DMS 273 (cell line): ENCODE measurements at regions not wholly inside any gene's neighbourhood (a gene's known extent, or its start where the extent isn't known, plus 50 kb on each side); places are given as distances from the start of the nearest gene placed in this dataset.

Experiments used
- DNase-seq: peaks from one replicate; lab custom pipeline; 2025; ENCODE audit not compliant: unreplicated experiment; lab: John Stamatoyannopoulos, UW

DNA sequence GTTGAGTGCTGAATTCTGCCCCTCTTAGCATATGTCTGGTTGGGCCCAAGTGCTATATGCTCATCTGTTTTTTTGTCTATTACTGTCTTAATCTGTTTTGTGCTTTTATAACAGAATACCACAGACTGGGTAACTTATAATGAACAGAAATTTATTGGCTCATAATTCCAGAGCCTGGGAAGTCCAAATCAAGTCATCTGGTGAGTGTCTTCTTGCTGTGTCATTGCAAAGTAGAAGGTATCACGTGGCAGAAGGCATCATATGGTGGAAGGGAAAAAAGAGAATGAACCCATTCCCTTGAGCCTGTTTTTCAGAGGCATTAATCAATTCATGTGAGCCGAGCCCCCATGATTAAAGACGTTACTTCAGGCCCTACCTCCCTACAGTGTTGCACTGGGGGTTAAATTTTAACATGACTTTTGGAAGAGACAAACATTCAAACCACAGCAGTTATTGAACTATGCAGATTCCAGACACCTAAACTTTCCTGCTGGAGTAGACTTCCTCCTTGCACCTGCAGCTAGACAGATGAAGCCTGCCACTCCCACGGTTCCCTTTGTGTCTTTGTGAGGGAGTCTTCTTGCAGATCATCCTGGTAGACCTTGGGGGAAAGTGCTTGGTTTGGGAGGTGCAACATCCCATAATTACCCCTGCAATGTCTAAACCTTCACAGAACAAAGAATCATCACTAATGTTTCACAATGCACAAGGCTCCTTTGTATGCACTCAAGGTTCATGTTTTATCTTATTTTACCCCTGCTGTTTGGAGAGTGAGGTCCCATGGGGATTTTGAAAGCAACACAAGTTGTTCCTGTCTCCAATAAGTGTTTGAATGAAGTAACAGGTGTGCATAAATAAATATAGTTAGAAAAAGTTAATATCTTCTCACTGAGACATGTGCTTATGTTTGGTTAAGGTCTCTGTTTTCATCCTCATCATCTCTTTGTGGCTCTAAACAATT lies 64.7 kb upstream of the XCR1 start:
- DNase-seq, result no peak

GRCh38 chr3:46091046-46091445 lies 63.8 kb upstream of the XCR1 start:
- no peak for DNase-seq

DNA sequence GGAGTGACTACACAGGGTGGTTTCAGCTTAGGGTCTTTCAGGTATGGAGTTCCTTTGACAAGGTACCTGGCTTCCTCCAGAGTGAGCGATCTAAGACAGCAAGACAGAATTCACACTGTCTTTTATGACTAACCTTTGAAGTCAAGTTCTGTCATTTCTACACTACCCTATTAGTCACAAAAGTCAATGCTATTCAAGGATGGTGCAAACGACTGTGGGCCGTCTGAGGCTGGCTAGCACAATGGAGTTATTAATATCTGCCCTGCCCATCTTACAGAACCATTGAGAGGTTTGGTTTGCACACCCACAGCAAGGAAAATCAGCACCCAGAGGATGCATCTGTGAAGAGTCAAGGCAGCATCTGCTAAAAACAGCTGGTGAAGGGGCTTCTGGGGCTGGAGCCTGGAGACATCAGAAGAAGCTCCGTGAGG lies 62.9 kb upstream of the XCR1 start:
- no peak for DNase-seq

DNA sequence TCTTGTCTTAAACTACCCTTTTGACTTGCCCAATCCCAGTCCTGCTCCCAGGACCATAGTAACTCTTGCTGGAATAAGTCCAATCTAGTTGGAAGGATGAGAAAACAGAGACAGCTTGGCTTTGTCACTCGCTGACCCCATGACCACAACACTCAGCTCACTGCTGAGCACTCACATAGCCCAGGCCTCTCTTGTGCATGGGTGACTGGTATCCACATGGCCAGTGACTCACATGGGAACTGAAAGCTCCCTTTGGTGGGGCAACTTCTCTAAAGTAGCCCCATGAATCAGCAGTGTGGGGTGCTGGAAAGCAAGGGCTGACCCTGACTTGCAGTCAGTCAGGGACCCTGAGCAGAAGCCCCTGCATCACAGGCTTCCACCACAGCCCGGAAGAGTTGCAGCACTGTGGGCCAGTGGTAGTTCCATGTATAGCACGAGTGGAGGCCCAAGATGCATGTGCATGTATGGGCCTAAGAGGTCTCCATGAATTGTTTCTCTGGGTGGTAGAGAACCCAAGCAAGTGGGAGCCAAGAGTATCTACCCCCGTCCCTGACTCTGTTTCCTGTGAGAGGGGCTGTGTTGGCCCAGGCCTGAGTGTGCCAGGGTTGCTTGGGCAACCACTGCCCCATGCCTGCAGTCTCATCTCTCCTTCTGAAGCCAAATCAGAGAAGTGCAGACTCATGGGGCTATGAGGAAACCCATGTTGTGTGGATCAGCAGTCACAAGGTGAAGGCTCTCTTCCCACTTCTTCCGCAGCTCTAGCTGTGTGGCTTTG lies 62.1 kb upstream of the XCR1 start:
- DNase-seq, result no peak

GRCh38 chr3:46087871-46088270 lies 60.6 kb upstream of the XCR1 start:
- peak; percentile 38 for DNase-seq

GRCh38 chr3:46086986-46087385 lies 59.7 kb upstream of the XCR1 start:
- no peak for DNase-seq

GRCh38 chr3:46086083-46086437 lies 58.8 kb upstream of the XCR1 start:
- no peak for DNase-seq

DNA sequence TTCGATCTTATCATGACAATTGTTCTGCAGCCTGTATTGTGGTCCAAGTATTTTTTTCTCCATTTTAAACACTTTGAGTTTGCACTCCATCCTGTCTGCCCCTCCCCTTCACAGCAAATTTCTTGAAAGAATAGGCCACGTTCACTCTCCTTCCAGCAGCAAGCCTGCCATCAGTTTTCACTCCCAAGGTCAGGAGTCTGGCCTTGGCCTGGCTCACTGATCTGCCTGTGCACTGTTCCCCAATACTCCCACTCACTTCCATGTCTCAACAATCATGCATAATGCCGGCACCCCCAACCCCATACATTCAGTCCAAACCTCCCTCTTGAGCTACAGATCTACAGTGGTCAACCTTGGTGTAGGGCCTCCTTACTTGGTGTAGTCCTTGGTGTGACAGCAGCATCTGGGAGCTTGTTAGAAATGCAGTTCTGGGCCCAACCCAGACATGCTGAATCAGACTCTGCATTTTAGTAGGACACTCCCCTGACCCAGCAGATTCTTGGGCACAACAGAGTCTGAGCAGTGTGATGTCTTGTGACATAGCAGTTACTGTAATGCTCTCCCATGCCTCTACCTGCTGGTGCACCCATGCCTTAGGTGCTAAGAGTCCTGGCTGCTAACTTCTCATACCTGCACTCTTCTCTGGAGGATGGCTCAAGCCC lies 58.3 kb upstream of the XCR1 start:
- no peak for DNase-seq

DNA sequence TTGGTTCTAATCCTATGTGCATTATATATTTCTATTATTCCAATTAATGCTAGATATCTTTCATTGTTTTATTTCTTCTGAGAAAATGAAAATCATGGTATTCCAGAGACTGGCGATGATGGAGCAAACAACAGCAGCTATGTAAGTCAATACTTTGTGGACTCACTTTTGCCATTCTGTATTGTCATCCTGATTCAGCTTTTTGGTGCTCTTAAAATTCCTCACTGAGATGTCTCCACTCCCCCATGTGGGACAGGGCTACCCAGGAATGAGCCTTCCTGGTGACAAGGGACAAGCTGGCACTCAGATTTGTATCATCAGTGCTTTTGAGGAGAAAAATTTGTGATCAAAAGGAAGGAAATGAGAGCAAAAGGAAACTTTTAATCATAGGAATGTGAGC lies 56.7 kb upstream of the XCR1 start:
- DNase-seq, result no peak

DNA sequence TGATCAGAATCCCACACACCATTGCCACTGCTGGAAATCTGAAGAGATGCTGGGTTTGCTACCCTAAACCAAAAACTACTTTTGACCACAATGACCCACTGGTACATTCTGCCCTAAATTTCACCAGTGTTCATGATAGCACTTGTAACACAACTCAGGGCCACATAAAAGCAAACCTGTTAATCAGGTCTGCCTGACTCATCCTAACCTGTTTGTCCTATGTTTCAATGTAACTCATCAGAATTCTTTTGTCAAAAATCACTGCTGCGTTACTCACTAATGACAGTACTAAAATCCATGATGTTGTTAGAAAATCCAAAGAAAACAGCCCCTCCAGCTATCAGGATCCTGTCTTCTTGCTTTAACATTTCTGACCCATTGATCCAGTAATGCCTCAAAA lies 55.6 kb upstream of the XCR1 start:
- no peak for DNase-seq

DNA sequence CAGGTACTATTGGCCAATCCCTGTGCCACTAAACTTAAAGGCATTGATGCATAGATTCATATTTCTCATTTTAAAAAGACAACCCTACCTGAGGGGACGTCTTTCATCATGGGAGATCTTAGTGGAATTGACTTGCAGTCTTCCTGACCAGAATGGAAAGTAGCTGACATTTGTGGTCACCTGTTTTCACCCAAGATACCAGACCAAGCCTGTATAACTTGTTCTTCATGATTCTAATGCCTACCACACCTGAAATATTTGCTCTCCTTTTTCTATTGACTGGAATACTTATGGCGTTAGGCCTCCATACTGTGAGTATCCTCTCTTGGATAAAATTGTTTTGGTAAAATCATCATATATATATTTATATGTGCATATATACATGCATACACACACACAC lies 54.7 kb upstream of the XCR1 start:
- DNase-seq, result no peak

GRCh38 chr3:46080969-46081345 lies 53.7 kb upstream of the XCR1 start:
- no peak for DNase-seq

DNA sequence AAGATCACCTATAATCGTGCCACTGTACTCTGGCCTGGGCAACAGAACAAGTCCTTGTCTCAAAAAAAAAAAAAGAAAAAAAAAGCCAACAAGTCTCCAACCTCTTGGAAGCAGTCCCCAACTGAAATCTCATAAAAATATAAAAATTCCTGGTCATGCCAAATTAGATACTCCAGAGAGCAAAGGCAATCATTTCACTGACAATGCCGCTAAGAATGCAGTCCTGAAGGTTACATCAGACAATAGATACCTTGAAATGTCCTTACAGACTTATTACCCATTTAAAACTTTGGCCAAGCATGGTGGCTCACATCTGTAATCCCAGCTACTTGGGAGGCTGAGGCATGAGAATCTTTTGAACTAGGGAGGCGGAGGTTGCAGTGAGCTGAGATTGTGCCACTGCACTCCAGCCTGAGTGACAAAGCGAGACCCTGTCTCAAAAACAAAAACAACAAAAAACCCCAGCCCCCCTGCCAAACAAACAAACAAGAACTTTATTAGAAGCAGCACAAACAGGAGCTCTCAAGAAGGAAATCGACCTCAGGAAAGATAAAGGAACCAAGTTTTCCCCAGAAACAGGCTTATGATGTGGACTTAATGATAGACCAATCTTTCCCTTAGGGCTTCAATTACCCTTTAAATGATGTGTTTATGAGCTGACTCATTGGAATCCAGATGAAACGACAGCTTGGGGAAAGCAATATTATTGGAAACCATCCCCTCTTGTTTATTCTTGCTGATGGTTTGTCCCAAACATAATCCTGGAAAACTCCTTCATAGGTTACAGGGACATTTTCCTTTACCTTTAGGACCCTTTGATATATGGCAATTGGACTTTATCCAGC lies 53.1 kb upstream of the XCR1 start:
- peak; percentile 4 for DNase-seq

GRCh38 chr3:46078712-46079400 lies 51.6 kb upstream of the XCR1 start:
- DNase-seq, result peak; percentile 94
